Loucy (cell line): ENCODE measurements at regions not wholly inside any gene's neighbourhood (a gene's known extent, or its start where the extent isn't known, plus 50 kb on each side); places are given as distances from the start of the nearest gene placed in this dataset.

Source experiments
- EZH2phosphoT487 ChIP-seq: fragments of 200-600 bp; IDR thresholded peaks from 2 replicates; pipeline ENCODE4 v1.6.1; 2018; ENCODE audit warnings: antibody characterized with exemption, mild to moderate bottlenecking, moderate library complexity, borderline replicate concordance
- TF ChIP-seq, protein P1 (sequence below): fragments of 200-600 bp; sonication (generic); conservative IDR thresholded peaks from 2 replicates; pipeline ENCODE4 v1.5.1; 2014; ENCODE audit warnings: mild to moderate bottlenecking, antibody characterized with exemption, low read length

DNA sequence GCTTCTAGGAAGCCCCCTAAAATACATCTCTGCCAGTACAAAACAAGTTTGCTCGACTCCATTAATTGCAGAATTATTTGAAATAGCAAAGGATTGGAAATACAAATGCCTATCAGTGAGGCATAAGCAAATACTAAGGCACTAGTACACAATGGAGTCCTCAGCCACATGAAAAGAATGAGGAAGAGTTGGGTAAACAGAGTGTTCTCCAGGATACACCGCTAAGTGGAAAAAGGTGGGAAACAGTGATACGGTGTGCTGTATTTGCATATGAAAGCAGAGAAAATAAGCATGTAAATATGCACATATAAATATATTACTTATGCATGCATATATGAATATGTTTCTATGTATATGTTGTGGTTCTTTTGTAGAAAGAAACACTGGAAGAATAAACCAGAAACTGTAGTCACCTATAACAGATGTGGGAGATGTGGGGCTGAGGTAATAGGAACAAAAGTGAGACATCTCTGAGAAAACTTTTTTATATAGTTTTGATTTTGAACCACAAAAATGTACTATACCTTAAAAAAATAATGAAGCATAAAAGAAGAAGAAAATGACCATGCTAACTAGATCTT is 143.4 kb upstream of the MYLIP start:
- TF ChIP-seq, protein P1, sequence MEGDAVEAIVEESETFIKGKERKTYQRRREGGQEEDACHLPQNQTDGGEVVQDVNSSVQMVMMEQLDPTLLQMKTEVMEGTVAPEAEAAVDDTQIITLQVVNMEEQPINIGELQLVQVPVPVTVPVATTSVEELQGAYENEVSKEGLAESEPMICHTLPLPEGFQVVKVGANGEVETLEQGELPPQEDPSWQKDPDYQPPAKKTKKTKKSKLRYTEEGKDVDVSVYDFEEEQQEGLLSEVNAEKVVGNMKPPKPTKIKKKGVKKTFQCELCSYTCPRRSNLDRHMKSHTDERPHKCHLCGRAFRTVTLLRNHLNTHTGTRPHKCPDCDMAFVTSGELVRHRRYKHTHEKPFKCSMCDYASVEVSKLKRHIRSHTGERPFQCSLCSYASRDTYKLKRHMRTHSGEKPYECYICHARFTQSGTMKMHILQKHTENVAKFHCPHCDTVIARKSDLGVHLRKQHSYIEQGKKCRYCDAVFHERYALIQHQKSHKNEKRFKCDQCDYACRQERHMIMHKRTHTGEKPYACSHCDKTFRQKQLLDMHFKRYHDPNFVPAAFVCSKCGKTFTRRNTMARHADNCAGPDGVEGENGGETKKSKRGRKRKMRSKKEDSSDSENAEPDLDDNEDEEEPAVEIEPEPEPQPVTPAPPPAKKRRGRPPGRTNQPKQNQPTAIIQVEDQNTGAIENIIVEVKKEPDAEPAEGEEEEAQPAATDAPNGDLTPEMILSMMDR: no peak
- no peak for TF ChIP-seq EZH2phosphoT487
